ENCODE measurements at regions not wholly inside any gene's neighbourhood (a gene's known extent, or its start where the extent isn't known, plus 50 kb on each side); places are given as distances from the start of the nearest gene placed in this dataset.

DNA sequence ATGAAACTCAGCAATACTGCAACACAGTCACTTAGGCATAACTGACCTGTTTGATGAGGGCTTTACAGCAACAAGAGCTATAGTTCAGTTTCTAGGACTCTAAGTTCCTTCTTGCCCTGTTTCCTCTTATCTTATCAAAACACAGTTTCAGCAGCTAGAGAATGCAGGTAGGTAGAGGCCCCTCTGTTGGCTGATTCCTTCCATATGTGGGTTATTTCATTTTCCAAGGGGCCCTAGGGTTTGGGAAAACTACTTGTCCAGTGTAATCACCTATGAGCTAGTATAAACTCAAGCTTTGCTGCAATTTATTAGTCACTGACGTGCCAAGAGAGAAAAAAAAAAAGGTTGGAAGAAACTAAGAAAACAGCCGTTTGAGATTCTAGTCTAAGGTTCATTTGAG lies 607.7 kb upstream of the USP24 start (continued):
- TF ChIP-seq, protein P1, sequence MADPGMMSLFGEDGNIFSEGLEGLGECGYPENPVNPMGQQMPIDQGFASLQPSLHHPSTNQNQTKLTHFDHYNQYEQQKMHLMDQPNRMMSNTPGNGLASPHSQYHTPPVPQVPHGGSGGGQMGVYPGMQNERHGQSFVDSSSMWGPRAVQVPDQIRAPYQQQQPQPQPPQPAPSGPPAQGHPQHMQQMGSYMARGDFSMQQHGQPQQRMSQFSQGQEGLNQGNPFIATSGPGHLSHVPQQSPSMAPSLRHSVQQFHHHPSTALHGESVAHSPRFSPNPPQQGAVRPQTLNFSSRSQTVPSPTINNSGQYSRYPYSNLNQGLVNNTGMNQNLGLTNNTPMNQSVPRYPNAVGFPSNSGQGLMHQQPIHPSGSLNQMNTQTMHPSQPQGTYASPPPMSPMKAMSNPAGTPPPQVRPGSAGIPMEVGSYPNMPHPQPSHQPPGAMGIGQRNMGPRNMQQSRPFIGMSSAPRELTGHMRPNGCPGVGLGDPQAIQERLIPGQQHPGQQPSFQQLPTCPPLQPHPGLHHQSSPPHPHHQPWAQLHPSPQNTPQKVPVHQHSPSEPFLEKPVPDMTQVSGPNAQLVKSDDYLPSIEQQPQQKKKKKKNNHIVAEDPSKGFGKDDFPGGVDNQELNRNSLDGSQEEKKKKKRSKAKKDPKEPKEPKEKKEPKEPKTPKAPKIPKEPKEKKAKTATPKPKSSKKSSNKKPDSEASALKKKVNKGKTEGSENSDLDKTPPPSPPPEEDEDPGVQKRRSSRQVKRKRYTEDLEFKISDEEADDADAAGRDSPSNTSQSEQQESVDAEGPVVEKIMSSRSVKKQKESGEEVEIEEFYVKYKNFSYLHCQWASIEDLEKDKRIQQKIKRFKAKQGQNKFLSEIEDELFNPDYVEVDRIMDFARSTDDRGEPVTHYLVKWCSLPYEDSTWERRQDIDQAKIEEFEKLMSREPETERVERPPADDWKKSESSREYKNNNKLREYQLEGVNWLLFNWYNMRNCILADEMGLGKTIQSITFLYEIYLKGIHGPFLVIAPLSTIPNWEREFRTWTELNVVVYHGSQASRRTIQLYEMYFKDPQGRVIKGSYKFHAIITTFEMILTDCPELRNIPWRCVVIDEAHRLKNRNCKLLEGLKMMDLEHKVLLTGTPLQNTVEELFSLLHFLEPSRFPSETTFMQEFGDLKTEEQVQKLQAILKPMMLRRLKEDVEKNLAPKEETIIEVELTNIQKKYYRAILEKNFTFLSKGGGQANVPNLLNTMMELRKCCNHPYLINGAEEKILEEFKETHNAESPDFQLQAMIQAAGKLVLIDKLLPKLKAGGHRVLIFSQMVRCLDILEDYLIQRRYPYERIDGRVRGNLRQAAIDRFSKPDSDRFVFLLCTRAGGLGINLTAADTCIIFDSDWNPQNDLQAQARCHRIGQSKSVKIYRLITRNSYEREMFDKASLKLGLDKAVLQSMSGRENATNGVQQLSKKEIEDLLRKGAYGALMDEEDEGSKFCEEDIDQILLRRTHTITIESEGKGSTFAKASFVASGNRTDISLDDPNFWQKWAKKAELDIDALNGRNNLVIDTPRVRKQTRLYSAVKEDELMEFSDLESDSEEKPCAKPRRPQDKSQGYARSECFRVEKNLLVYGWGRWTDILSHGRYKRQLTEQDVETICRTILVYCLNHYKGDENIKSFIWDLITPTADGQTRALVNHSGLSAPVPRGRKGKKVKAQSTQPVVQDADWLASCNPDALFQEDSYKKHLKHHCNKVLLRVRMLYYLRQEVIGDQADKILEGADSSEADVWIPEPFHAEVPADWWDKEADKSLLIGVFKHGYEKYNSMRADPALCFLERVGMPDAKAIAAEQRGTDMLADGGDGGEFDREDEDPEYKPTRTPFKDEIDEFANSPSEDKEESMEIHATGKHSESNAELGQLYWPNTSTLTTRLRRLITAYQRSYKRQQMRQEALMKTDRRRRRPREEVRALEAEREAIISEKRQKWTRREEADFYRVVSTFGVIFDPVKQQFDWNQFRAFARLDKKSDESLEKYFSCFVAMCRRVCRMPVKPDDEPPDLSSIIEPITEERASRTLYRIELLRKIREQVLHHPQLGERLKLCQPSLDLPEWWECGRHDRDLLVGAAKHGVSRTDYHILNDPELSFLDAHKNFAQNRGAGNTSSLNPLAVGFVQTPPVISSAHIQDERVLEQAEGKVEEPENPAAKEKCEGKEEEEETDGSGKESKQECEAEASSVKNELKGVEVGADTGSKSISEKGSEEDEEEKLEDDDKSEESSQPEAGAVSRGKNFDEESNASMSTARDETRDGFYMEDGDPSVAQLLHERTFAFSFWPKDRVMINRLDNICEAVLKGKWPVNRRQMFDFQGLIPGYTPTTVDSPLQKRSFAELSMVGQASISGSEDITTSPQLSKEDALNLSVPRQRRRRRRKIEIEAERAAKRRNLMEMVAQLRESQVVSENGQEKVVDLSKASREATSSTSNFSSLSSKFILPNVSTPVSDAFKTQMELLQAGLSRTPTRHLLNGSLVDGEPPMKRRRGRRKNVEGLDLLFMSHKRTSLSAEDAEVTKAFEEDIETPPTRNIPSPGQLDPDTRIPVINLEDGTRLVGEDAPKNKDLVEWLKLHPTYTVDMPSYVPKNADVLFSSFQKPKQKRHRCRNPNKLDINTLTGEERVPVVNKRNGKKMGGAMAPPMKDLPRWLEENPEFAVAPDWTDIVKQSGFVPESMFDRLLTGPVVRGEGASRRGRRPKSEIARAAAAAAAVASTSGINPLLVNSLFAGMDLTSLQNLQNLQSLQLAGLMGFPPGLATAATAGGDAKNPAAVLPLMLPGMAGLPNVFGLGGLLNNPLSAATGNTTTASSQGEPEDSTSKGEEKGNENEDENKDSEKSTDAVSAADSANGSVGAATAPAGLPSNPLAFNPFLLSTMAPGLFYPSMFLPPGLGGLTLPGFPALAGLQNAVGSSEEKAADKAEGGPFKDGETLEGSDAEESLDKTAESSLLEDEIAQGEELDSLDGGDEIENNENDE (IDR thresholded peaks at IDR 0.05; ENCODE audit: insufficient replicate concordance, low read length): no peak
- TF ChIP-seq CBX8 (IDR thresholded peaks at IDR 0.05; ENCODE audit: borderline replicate concordance, low read depth, low read length): no peak
- no peak for TF ChIP-seq HDAC2 (IDR thresholded peaks at IDR 0.05; ENCODE audit: borderline replicate concordance in 1 of 2, low read depth in 2 of 2, low read length in 2 of 2)
- TF ChIP-seq TEAD4 (IDR thresholded peaks at IDR 0.05; ENCODE audit: low read depth, low read length): no peak
- TF ChIP-seq JUN (IDR thresholded peaks at IDR 0.05; ENCODE audit: low read depth, low read length): no peak
- TF ChIP-seq, protein P2, sequence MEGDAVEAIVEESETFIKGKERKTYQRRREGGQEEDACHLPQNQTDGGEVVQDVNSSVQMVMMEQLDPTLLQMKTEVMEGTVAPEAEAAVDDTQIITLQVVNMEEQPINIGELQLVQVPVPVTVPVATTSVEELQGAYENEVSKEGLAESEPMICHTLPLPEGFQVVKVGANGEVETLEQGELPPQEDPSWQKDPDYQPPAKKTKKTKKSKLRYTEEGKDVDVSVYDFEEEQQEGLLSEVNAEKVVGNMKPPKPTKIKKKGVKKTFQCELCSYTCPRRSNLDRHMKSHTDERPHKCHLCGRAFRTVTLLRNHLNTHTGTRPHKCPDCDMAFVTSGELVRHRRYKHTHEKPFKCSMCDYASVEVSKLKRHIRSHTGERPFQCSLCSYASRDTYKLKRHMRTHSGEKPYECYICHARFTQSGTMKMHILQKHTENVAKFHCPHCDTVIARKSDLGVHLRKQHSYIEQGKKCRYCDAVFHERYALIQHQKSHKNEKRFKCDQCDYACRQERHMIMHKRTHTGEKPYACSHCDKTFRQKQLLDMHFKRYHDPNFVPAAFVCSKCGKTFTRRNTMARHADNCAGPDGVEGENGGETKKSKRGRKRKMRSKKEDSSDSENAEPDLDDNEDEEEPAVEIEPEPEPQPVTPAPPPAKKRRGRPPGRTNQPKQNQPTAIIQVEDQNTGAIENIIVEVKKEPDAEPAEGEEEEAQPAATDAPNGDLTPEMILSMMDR (IDR thresholded peaks at IDR 0.05; ENCODE audit: control extremely low read depth in 1 of 3, insufficient read depth in 1 of 3, low read depth in 1 of 3, low read length in 3 of 3): no peak
- TF ChIP-seq YY1 (IDR thresholded peaks at IDR 0.05; ENCODE audit: low read depth, low read length): no peak
- no peak for TF ChIP-seq PHF8 (conservative IDR thresholded peaks at IDR 0.05; ENCODE audit: low read depth, low read length)
- TF ChIP-seq RNF2 (IDR thresholded peaks at IDR 0.05; ENCODE audit: borderline replicate concordance, low read depth, low read length, missing control alignments, poor library complexity, severe bottlenecking): no peak
